H54 (cell line): ENCODE measurements at regions not wholly inside any gene's neighbourhood (a gene's known extent, or its start where the extent isn't known, plus 50 kb on each side); places are given as distances from the start of the nearest gene placed in this dataset.

Experiments
- DNase-seq: peaks from one replicate; pipeline ENCODE4 v3.0.0; 2011; ENCODE audit warnings: low spot score, mixed read lengths; ENCODE audit not compliant: insufficient read length
- FAIRE-seq: peaks from 3 replicates; lab custom pipeline; 2011; peaks lifted over from hg19 to GRCh38; lab: Jason Lieb, UNC
- POLR2A ChIP-seq: IDR thresholded peaks from 2 replicates; pipeline ENCODE4 v1.6.1; 2011; ENCODE audit warnings: low read depth, mild to moderate bottlenecking, low read length

- FAIRE-seq, result no peak
These were observed 396.1 kb upstream of the PAPPA start for GRCh38 chr9:115757461-115757860.

GRCh38 chr9:115758441-115758840 is 395.1 kb upstream of the PAPPA start:
- no peak for TF ChIP-seq POLR2A
- DNase-seq (no peak), FAIRE-seq (no peak)

More at GRCh38 chr9:115757461-115757860, 396.1 kb upstream of the PAPPA start:
- DNase-seq, result no peak
- TF ChIP-seq POLR2A, result no peak

GRCh38 chr9:115759426-115759825 is 394.2 kb upstream of the PAPPA start:
- DNase-seq (no peak), FAIRE-seq (no peak)
- no peak for TF ChIP-seq POLR2A

GRCh38 chr9:115764645-115765044 is 388.9 kb upstream of the PAPPA start:
- peak; percentile 53 for FAIRE-seq
- no peak for DNase-seq
- no peak for TF ChIP-seq POLR2A

GRCh38 chr9:115765060-115765459 is 388.5 kb upstream of the PAPPA start:
- no peak for TF ChIP-seq POLR2A
- FAIRE-seq, result peak; percentile 87
- no peak for DNase-seq

- TF ChIP-seq POLR2A, result no peak
- FAIRE-seq (peak; percentile 48), DNase-seq (no peak)
These were observed 387.1 kb upstream of the PAPPA start for GRCh38 chr9:115766370-115766955.

GRCh38 chr9:115770521-115770920 is 383.1 kb upstream of the PAPPA start:
- DNase-seq (no peak), FAIRE-seq (no peak)
- no peak for TF ChIP-seq POLR2A

- TF ChIP-seq POLR2A, result no peak
- FAIRE-seq (peak; percentile 96), DNase-seq (no peak)
These were observed 377.9 kb upstream of the PAPPA start for GRCh38 chr9:115775659-115776058.

GRCh38 chr9:115777610-115778009 is 376.0 kb upstream of the PAPPA start:
- DNase-seq, result no peak
- peak; percentile 6 for FAIRE-seq
- no peak for TF ChIP-seq POLR2A

GRCh38 chr9:115781070-115781736 is 372.4 kb upstream of the PAPPA start:
- no peak for DNase-seq
- peak; percentile 90 for FAIRE-seq
- TF ChIP-seq POLR2A, result no peak

- DNase-seq (no peak), FAIRE-seq (peak; percentile 73)
- TF ChIP-seq POLR2A, result no peak
These were observed 367.3 kb upstream of the PAPPA start for GRCh38 chr9:115786321-115786720.

- FAIRE-seq, result no peak
- no peak for TF ChIP-seq POLR2A
- no peak for DNase-seq
These were observed 363.1 kb upstream of the PAPPA start for GRCh38 chr9:115790520-115790919.

GRCh38 chr9:115794921-115795475 is 358.6 kb upstream of the PAPPA start:
- DNase-seq, result no peak
- TF ChIP-seq POLR2A, result no peak
- peak; percentile 91 for FAIRE-seq

GRCh38 chr9:115799734-115800133 is 353.9 kb upstream of the PAPPA start:
- peak; percentile 79 for FAIRE-seq

GRCh38 chr9:115804206-115804605 is 349.4 kb upstream of the PAPPA start:
- FAIRE-seq (peak; percentile 81), DNase-seq (no peak)
- no peak for TF ChIP-seq POLR2A

More at GRCh38 chr9:115799734-115800133, 353.9 kb upstream of the PAPPA start:
- TF ChIP-seq POLR2A, result no peak
- no peak for DNase-seq
